22Rv1 (cell line): ENCODE measurements at regions not wholly inside any gene's neighbourhood (a gene's known extent, or its start where the extent isn't known, plus 50 kb on each side); places are given as distances from the start of the nearest gene placed in this dataset.

Source experiments
- CTCF ChIP-seq: fragments of 450-650 bp; IDR thresholded peaks from 2 replicates; pipeline ENCODE4 v1.5.1; 2017; ENCODE audit warnings: mild to moderate bottlenecking
- ZFX ChIP-seq: fragments of 450-650 bp; IDR thresholded peaks from 2 replicates; pipeline ENCODE4 v1.6.1; 2017; ENCODE audit warnings: antibody characterized with exemption, borderline replicate concordance

GRCh38 chr1:83760226-83761021, 238.5 kb downstream of the TTLL7 start:
- TF ChIP-seq CTCF = no peak
- TF ChIP-seq ZFX = no peak
